Stimulated activated CD4-positive, alpha-beta T cell treated with anti-CD3 and anti-CD28 coated beads, Interleukin-2, amount 100 ng/mL, for 48 hours (primary cell): ENCODE measurements at regions not wholly inside any gene's neighbourhood (a gene's known extent, or its start where the extent isn't known, plus 50 kb on each side); places are given as distances from the start of the nearest gene placed in this dataset.
"Not testable (repeated sequence)": the region's sequence is repeated elsewhere in the genome, so short reads cannot be mapped to it uniquely, and the experiment has no call there.

Source experiments
- DNase-seq, 2 donors: peaks; one replicate each; pipeline ENCODE4 v3.0.0-alpha.2; 2020

GRCh38 chr10:109264004-109264403 lies 659.3 kb downstream of the XPNPEP1 start:
- no peak for DNase-seq

GRCh38 chr10:109261231-109261630 lies 662.1 kb downstream of the XPNPEP1 start:
- no peak for DNase-seq

- no peak for DNase-seq
These were observed 664.0 kb downstream of the XPNPEP1 start for GRCh38 chr10:109259293-109259692.

GRCh38 chr10:109253306-109253705 lies 670.0 kb downstream of the XPNPEP1 start:
- no peak for DNase-seq

GRCh38 chr10:109250152-109250551 lies 673.2 kb downstream of the XPNPEP1 start:
- DNase-seq, result no peak

GRCh38 chr10:109247814-109248213 lies 675.5 kb downstream of the XPNPEP1 start:
- DNase-seq, result no peak

- DNase-seq, result no peak
These were observed 677.5 kb downstream of the XPNPEP1 start for GRCh38 chr10:109245821-109246220.

- DNase-seq, result no peak
These were observed 683.9 kb downstream of the XPNPEP1 start for GRCh38 chr10:109239371-109239770.

- DNase-seq, result no peak
These were observed 685.6 kb downstream of the XPNPEP1 start for GRCh38 chr10:109237682-109238081.

GRCh38 chr10:109237050-109237449 lies 686.3 kb downstream of the XPNPEP1 start:
- DNase-seq, result no peak

GRCh38 chr10:109223533-109223932 lies 699.8 kb downstream of the XPNPEP1 start:
- DNase-seq, result not testable (repeated sequence)

GRCh38 chr10:109219935-109220605 lies 703.2 kb downstream of the XPNPEP1 start:
- DNase-seq, result no peak

- DNase-seq, result no peak
These were observed 705.1 kb downstream of the XPNPEP1 start for GRCh38 chr10:109218207-109218606.

GRCh38 chr10:109215291-109216075 lies 707.8 kb downstream of the XPNPEP1 start:
- no peak for DNase-seq

GRCh38 chr10:109214891-109215290 lies 708.4 kb downstream of the XPNPEP1 start:
- DNase-seq, result not testable (repeated sequence)

- no peak for DNase-seq
These were observed 716.0 kb downstream of the XPNPEP1 start for GRCh38 chr10:109207361-109207760.

- DNase-seq, result no peak
These were observed 717.3 kb downstream of the XPNPEP1 start for GRCh38 chr10:109205929-109206585.

GRCh38 chr10:109203646-109204353 lies 719.5 kb downstream of the XPNPEP1 start:
- no peak for DNase-seq

- DNase-seq, result no peak
These were observed 721.2 kb downstream of the XPNPEP1 start for GRCh38 chr10:109202111-109202510.

GRCh38 chr10:109200646-109201045 lies 722.7 kb downstream of the XPNPEP1 start:
- DNase-seq, result no peak

GRCh38 chr10:109191823-109192222 lies 731.5 kb downstream of the XPNPEP1 start:
- no peak for DNase-seq

- DNase-seq, result no peak
These were observed 732.0 kb downstream of the XPNPEP1 start for GRCh38 chr10:109191341-109191740.

GRCh38 chr10:109187677-109188076 lies 735.6 kb downstream of the XPNPEP1 start:
- DNase-seq, result no peak
